ENCODE measurements at regions not wholly inside any gene's neighbourhood (a gene's known extent, or its start where the extent isn't known, plus 50 kb on each side); places are given as distances from the start of the nearest gene placed in this dataset.

GRCh38 chr4:127503111-127503510 is 129.6 kb upstream of the INTU start:
- TF ChIP-seq CTCF (conservative IDR thresholded peaks at IDR 0.05 in 1 of 2, IDR thresholded peaks at IDR 0.05 in 1 of 2; ENCODE audit: low read depth in 1 of 2, low read length in 2 of 2) (no peak), EZH2 (IDR thresholded peaks at IDR 0.05; ENCODE audit: low read length, missing control alignments) (no peak)

Measured in fibroblast of lung (primary cell).